ENCODE measurements at regions not wholly inside any gene's neighbourhood (a gene's known extent, or its start where the extent isn't known, plus 50 kb on each side); places are given as distances from the start of the nearest gene placed in this dataset.

- TF ChIP-seq POLR2A (IDR thresholded peaks at IDR 0.05), result no peak
- no peak for TF ChIP-seq CTCF (IDR thresholded peaks at IDR 0.05)
- intact Hi-C loops (cut with DNase I; ENCODE audit: low total_unique reads), result no loop called here
- no peak for DNase-seq (ENCODE audit: low spot score in 2 of 2)
- WGBS, 2 donors, result 85 to 94% methylated on average over 1 to 3 of the region's 3 CpGs
- H3K4me3 ChIP-seq (ENCODE audit: low read depth, poor library complexity, severe bottlenecking), result no peak overlapping the region
These were observed 52.6 kb upstream of the JUN start for GRCh38 chr1:58836408-58836807.

DNA sequence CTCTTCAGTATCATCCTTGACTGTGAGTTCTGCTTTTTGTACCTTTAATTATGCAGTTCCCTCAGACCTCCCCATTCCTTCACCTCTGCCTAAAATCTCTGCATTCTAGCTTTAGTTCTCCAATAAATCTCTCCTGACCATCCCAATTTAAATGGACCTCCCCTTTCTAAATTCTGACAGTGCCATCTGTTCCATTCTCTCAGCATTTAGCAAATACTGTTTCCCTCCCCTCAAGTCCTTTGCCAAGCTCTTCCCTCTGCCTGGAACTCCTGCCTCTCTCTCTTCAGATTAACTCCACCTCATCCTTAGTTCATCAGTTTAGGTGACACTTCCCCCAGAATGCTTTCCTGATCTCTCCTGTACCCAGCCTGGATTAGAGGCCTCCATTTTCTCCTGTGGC, 54.0 kb upstream of the JUN start:
- no peak for DNase-seq (ENCODE audit: low spot score in 2 of 2)
- H3K4me3 ChIP-seq (ENCODE audit: low read depth, poor library complexity, severe bottlenecking), result no peak overlapping the region
- intact Hi-C loops (cut with DNase I; ENCODE audit: low total_unique reads), result no loop called here
- no peak for TF ChIP-seq POLR2A (IDR thresholded peaks at IDR 0.05)

- 64 to 69% methylated on average over 5 of the region's 5 CpGs for WGBS, 2 donors
- DNase-seq (ENCODE audit: low spot score in 2 of 2), result no peak
These were observed 55.4 kb upstream of the JUN start for GRCh38 chr1:58839147-58839795.

GRCh38 chr1:58839846-58840835, 56.3 kb upstream of the JUN start:
- DNase-seq (ENCODE audit: low spot score in 2 of 2), result no peak
- intact Hi-C loops (cut with DNase I; ENCODE audit: low total_unique reads), result loop anchor here (10.0 kb wide), 1 partner anchor 1385 kb away; no protein-coding TSS in a partner anchor
- 86% methylated on average over 5 of the region's 5 CpGs for WGBS, 2 donors
- no peak for TF ChIP-seq POLR2A (IDR thresholded peaks at IDR 0.05)
- no peak for TF ChIP-seq CTCF (IDR thresholded peaks at IDR 0.05)
- H3K4me3 ChIP-seq (ENCODE audit: low read depth, poor library complexity, severe bottlenecking), result no peak overlapping the region

More at GRCh38 chr1:58839147-58839795, 55.4 kb upstream of the JUN start:
- TF ChIP-seq POLR2A (IDR thresholded peaks at IDR 0.05) (no peak), CTCF (IDR thresholded peaks at IDR 0.05) (no peak)
- no peak overlapping the region for H3K4me3 ChIP-seq (ENCODE audit: low read depth, poor library complexity, severe bottlenecking)
- intact Hi-C loops (cut with DNase I; ENCODE audit: low total_unique reads), result no loop called here

GRCh38 chr1:58841455-58841854, 57.6 kb upstream of the JUN start:
- TF ChIP-seq CTCF (IDR thresholded peaks at IDR 0.05) (no peak), POLR2A (IDR thresholded peaks at IDR 0.05) (no peak)
- no peak for DNase-seq (ENCODE audit: low spot score in 2 of 2)
- intact Hi-C loops (cut with DNase I; ENCODE audit: low total_unique reads), result loop anchor here (10.0 kb wide), 1 partner anchor 1387 kb away; no protein-coding TSS in a partner anchor
- H3K4me3 ChIP-seq (ENCODE audit: low read depth, poor library complexity, severe bottlenecking), result no peak overlapping the region
- WGBS, 2 donors, result 80 to 83% methylated on average over 3 of the region's 3 CpGs

DNA sequence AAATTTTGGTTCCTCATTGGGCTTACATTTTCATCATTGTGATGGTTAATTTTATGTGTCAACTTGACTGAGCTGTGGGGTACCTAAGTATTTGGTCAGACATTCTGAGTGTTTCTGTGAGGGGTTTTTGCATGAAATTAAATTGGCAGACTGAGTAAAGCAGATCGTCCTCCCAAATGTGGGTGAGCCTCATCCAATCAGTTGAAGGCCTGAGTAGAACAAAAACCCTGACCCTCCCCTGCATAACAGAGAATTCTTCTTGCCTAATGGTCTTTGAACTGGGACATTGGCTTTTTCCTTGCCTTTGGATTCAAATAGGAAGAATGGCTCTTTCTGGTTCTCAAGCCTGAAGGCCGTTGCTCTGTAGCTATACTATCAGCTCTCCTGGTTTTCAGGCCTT, 59.1 kb upstream of the JUN start:
- intact Hi-C loops (cut with DNase I; ENCODE audit: low total_unique reads), result loop anchor here (10.0 kb wide), 1 partner anchor 1388 kb away; no protein-coding TSS in a partner anchor
- TF ChIP-seq POLR2A (IDR thresholded peaks at IDR 0.05) (no peak), CTCF (IDR thresholded peaks at IDR 0.05) (no peak)
- DNase-seq (ENCODE audit: low spot score in 2 of 2), result no peak
- WGBS, 2 donors, result 89 to 98% methylated on average over 2 of the region's 2 CpGs
- no peak overlapping the region for H3K4me3 ChIP-seq (ENCODE audit: low read depth, poor library complexity, severe bottlenecking)

Data from lower leg skin (tissue), 4 donors.